GM12891 (cell line): ENCODE measurements at regions not wholly inside any gene's neighbourhood (a gene's known extent, or its start where the extent isn't known, plus 50 kb on each side); places are given as distances from the start of the nearest gene placed in this dataset.

Experiments
- POLR2A ChIP-seq: IDR thresholded peaks from 2 replicates; pipeline ENCODE4 v1.6.1; 2011; ENCODE audit warnings: low read depth, low read length, control low read depth
- TAF1 ChIP-seq: IDR thresholded peaks from 2 replicates; pipeline ENCODE4 v1.6.1; 2011; ENCODE audit warnings: low read depth, low read length, control low read depth

GRCh38 chr5:74919041-74919440 lies 52.9 kb upstream of the FAM169A start:
- TF ChIP-seq POLR2A, result no peak
- TF ChIP-seq TAF1, result no peak
